HEK293T (cell line): ENCODE measurements at regions not wholly inside any gene's neighbourhood (a gene's known extent, or its start where the extent isn't known, plus 50 kb on each side); places are given as distances from the start of the nearest gene placed in this dataset.

Source experiments
- BHLHE40 ChIP-seq: fragments of 450-650 bp; IDR thresholded peaks from 2 replicates; pipeline ENCODE4 v1.6.1; 2016; ENCODE audit warnings: mild to moderate bottlenecking, moderate library complexity, borderline replicate concordance
- ELF4 ChIP-seq: fragments of 450-650 bp; IDR thresholded peaks from 2 replicates; pipeline ENCODE4 v1.6.1; 2017; ENCODE audit warnings: antibody characterized with exemption
- FOXA1 ChIP-seq: fragments of 450-650 bp; IDR thresholded peaks from 2 replicates; pipeline ENCODE4 v1.6.1; 2016; ENCODE audit warnings: mild to moderate bottlenecking
- L3MBTL2 ChIP-seq: fragments of 450-650 bp; conservative IDR thresholded peaks from 2 replicates; pipeline ENCODE4 v1.6.1; 2016; ENCODE audit warnings: mild to moderate bottlenecking
- SP1 ChIP-seq: fragments of 450-650 bp; IDR thresholded peaks from 2 replicates; pipeline ENCODE4 v1.6.1; 2017
- SUZ12 ChIP-seq: fragments of 450-650 bp; IDR thresholded peaks from 2 replicates; pipeline ENCODE4 v1.6.1; 2016; ENCODE audit warnings: mild to moderate bottlenecking

- TF ChIP-seq SP1 (no peak), ELF4 (no peak), L3MBTL2 (no peak), SUZ12 (no peak), BHLHE40 (no peak), FOXA1 (no peak)
Measured at GRCh38 chr3:78540485-78540884, 1227.3 kb downstream of the ROBO1 start.
